PC-9 (cell line): ENCODE measurements at regions not wholly inside any gene's neighbourhood (a gene's known extent, or its start where the extent isn't known, plus 50 kb on each side); places are given as distances from the start of the nearest gene placed in this dataset.

Experiments
- EZH2 ChIP-seq: fragments of 200-600 bp; sonication (generic); IDR thresholded peaks from 2 replicates; pipeline ENCODE4 v1.8.0; 2017; ENCODE audit warnings: antibody characterized with exemption, low read depth
- TF ChIP-seq, protein P1 (sequence below): fragments of 200-600 bp; sonication (generic); conservative IDR thresholded peaks from 2 replicates; pipeline ENCODE4 v1.6.1; 2017; ENCODE audit warnings: mixed run types, antibody characterized with exemption, mild to moderate bottlenecking, moderate library complexity

DNA sequence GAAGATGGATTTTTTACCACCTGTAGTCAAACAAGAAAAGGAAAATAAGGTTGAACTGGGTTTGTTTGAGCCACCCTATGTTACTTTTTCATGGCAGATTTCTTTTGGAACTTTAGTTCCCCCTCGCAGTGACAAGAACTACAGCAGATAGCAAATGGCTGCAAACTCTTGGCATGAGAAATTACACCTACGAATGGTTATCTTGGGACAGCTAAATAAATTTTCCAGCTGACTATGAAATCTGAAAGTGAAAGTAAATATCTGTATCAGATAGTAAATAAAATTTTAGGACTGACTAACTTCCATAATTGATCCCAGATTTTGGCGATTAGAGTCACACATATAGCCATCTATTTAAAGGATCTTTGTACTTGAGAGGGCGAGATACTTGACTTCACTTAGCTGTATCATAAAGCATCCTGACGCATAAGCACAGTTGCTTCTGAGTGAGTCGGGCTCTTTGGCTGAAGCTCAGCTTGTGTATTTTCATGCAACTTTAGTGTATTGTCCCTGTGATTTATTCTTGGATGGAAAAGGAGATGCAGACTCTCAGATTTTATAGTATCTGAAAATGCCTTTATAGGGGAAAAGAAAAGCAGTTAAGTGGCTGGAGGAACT, 125.3 kb upstream of the B3GAT2 start:
- TF ChIP-seq, protein P1, sequence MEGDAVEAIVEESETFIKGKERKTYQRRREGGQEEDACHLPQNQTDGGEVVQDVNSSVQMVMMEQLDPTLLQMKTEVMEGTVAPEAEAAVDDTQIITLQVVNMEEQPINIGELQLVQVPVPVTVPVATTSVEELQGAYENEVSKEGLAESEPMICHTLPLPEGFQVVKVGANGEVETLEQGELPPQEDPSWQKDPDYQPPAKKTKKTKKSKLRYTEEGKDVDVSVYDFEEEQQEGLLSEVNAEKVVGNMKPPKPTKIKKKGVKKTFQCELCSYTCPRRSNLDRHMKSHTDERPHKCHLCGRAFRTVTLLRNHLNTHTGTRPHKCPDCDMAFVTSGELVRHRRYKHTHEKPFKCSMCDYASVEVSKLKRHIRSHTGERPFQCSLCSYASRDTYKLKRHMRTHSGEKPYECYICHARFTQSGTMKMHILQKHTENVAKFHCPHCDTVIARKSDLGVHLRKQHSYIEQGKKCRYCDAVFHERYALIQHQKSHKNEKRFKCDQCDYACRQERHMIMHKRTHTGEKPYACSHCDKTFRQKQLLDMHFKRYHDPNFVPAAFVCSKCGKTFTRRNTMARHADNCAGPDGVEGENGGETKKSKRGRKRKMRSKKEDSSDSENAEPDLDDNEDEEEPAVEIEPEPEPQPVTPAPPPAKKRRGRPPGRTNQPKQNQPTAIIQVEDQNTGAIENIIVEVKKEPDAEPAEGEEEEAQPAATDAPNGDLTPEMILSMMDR = no peak
- no peak for TF ChIP-seq EZH2
